Loucy (cell line): ENCODE measurements at regions not wholly inside any gene's neighbourhood (a gene's known extent, or its start where the extent isn't known, plus 50 kb on each side); places are given as distances from the start of the nearest gene placed in this dataset.
"Not testable (repeated sequence)": the region's sequence is repeated elsewhere in the genome, so short reads cannot be mapped to it uniquely, and the experiment has no call there.

Experiments
- EZH2phosphoT487 ChIP-seq: fragments of 200-600 bp; IDR thresholded peaks from 2 replicates; pipeline ENCODE4 v1.6.1; 2018; ENCODE audit warnings: antibody characterized with exemption, mild to moderate bottlenecking, moderate library complexity, borderline replicate concordance
- TF ChIP-seq, protein P1 (sequence below): fragments of 200-600 bp; sonication (generic); conservative IDR thresholded peaks from 2 replicates; pipeline ENCODE4 v1.5.1; 2014; ENCODE audit warnings: mild to moderate bottlenecking, antibody characterized with exemption, low read length

- TF ChIP-seq, protein P1, sequence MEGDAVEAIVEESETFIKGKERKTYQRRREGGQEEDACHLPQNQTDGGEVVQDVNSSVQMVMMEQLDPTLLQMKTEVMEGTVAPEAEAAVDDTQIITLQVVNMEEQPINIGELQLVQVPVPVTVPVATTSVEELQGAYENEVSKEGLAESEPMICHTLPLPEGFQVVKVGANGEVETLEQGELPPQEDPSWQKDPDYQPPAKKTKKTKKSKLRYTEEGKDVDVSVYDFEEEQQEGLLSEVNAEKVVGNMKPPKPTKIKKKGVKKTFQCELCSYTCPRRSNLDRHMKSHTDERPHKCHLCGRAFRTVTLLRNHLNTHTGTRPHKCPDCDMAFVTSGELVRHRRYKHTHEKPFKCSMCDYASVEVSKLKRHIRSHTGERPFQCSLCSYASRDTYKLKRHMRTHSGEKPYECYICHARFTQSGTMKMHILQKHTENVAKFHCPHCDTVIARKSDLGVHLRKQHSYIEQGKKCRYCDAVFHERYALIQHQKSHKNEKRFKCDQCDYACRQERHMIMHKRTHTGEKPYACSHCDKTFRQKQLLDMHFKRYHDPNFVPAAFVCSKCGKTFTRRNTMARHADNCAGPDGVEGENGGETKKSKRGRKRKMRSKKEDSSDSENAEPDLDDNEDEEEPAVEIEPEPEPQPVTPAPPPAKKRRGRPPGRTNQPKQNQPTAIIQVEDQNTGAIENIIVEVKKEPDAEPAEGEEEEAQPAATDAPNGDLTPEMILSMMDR = not testable (repeated sequence)
- TF ChIP-seq EZH2phosphoT487 = not testable (repeated sequence)
Measured at GRCh38 chr22:22822553-22822952, 65.1 kb upstream of the IGLL5 start.
